OCI-LY3 (cell line): ENCODE measurements at regions not wholly inside any gene's neighbourhood (a gene's known extent, or its start where the extent isn't known, plus 50 kb on each side); places are given as distances from the start of the nearest gene placed in this dataset.

Experiments
- H2AFZ ChIP-seq: fragments of 200-600, 300-600 bp; shearing (Covaris generic); 2 replicates; pipeline ENCODE4 v1.6.0; 2014; ENCODE audit warnings: antibody characterized with exemption, low read depth, low read length
- H3K27ac ChIP-seq: fragments of 200-600, 300-600 bp; sonication (generic); 2 replicates; pipeline ENCODE4 v1.5.1; 2014; ENCODE audit warnings: mild to moderate bottlenecking, low read length, moderate library complexity, mixed read lengths
- H3K27me3 ChIP-seq: fragments of 200-600, 300-600 bp; sonication (generic); 2 replicates; pipeline ENCODE4 v1.6.1; 2014; ENCODE audit warnings: low read depth, low read length, mixed read lengths
- H3K36me3 ChIP-seq: fragments of 200-600, 300-600 bp; sonication (generic); replicated peaks from 2 replicates; pipeline ENCODE3; 2014; ENCODE audit warnings: low read depth, low read length, mixed read lengths
- H3K4me1 ChIP-seq: fragments of 300-600, 200-600 bp; sonication (generic); 2 replicates; pipeline ENCODE4 v1.6.1; 2014; ENCODE audit warnings: low read length, mixed read lengths
- H3K4me2 ChIP-seq: fragments of 200-600, 300-600 bp; sonication (generic); 2 replicates; pipeline ENCODE4 v1.6.1; 2014; ENCODE audit warnings: low read length, mixed read lengths
- H3K4me3 ChIP-seq: fragments of 300-600, 200-600 bp; sonication (generic); 2 replicates; pipeline ENCODE4 v1.5.1; 2014; ENCODE audit warnings: antibody characterized with exemption, mild to moderate bottlenecking, low read length, moderate library complexity
- H3K79me2 ChIP-seq: fragments of 300-600, 200-600 bp; shearing (Covaris generic); 2 replicates; pipeline ENCODE4 v1.6.1; 2014; ENCODE audit warnings: mild to moderate bottlenecking, low read length, mixed read lengths
- H3K9ac ChIP-seq: fragments of 300-600, 200-600 bp; shearing (Covaris generic); 2 replicates; pipeline ENCODE4 v1.6.0; 2014; ENCODE audit warnings: mild to moderate bottlenecking, low read length, moderate library complexity
- H3K9me3 ChIP-seq: fragments of 200-600, 300-600 bp; shearing (Covaris generic); 2 replicates; pipeline ENCODE4 v1.6.1; 2014; ENCODE audit warnings: low read length, mixed read lengths; ENCODE audit not compliant: insufficient read depth
- H4K20me1 ChIP-seq: fragments of 200-600, 300-600 bp; sonication (generic); 2 replicates; pipeline ENCODE4 v1.6.1; 2016; ENCODE audit warnings: low read length, mixed read lengths; ENCODE audit not compliant: insufficient read depth
- EZH2phosphoT487 ChIP-seq: fragments of 200-600 bp; shearing (Covaris generic); IDR thresholded peaks from 2 replicates; pipeline ENCODE4 v1.6.1; 2018; ENCODE audit warnings: antibody characterized with exemption, mixed run types, low read depth
- TF ChIP-seq, protein P1 (sequence below): fragments of 200-600, 300-600 bp; sonication (generic); IDR thresholded peaks from 2 replicates; pipeline ENCODE4 v1.5.1; 2014; ENCODE audit warnings: antibody characterized with exemption, low read length, low read depth

DNA sequence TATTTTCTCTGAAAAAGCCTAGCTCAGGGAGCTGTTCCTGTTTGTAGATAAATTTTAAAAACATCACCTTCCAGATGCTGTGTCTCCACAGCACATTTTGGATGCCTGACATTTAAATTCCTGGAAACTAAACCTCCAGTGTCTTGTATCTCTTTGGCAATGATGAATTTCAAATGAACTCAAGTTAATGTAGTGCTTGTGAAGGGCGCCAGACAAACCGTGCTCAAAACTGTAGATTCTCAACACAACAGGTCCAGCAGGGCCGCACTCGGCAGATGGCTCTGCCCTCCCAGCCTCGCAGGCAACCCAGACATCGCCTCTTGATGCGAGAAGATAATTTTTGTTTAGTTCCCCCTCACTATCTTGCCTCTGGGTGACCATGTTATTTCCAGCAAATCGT, 432.9 kb downstream of the VRK1 start:
- TF ChIP-seq EZH2phosphoT487 = no peak
- TF ChIP-seq, protein P1, sequence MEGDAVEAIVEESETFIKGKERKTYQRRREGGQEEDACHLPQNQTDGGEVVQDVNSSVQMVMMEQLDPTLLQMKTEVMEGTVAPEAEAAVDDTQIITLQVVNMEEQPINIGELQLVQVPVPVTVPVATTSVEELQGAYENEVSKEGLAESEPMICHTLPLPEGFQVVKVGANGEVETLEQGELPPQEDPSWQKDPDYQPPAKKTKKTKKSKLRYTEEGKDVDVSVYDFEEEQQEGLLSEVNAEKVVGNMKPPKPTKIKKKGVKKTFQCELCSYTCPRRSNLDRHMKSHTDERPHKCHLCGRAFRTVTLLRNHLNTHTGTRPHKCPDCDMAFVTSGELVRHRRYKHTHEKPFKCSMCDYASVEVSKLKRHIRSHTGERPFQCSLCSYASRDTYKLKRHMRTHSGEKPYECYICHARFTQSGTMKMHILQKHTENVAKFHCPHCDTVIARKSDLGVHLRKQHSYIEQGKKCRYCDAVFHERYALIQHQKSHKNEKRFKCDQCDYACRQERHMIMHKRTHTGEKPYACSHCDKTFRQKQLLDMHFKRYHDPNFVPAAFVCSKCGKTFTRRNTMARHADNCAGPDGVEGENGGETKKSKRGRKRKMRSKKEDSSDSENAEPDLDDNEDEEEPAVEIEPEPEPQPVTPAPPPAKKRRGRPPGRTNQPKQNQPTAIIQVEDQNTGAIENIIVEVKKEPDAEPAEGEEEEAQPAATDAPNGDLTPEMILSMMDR = no peak
- Histone ChIP-seq H3K9me3 (no peaks in the 10 kb centered on the region), H2AFZ (no peak overlapping the region), H3K4me2 (no peak overlapping the region), H3K4me3 (no peak overlapping the region), H3K27ac (no peak overlapping the region), H3K79me2 (no peaks in the 10 kb centered on the region), H3K36me3 (no peaks in the 10 kb centered on the region), H3K9ac (no peak overlapping the region), H3K27me3 (peaks cover 26% of the 10 kb centered on the region), H3K4me1 (no peaks in the 10 kb centered on the region), H4K20me1 (no peaks in the 10 kb centered on the region)

DNA sequence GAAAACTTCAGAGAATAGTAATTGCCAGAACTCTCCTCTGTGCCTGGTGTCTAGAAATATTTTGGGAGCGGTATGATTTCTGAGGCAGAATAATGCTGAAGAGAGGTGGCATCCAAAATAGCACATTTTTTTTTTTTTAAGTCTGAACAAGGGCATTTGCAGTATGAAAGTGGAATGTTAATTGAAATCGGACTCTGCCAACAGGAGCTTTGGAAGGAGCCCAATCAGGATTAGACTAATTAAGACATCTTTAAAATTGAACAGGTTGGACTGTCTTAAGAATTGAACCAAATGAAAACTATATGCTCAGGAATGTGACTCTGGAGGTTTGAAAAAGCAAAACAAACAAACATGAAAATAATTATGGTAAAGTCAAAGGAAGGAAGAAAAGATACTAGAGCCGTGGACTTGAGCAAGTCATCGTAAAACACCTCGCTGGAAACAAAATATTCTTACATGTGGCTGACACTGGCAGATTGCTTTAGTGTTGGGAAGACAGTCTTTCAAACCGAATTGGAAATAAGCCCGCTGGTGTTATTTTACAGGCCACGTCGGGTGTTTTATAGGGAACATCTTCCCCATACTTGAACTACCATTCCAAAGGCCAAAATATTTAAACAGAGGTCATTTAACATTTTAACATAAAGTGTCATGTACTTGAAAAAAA, 436.3 kb downstream of the VRK1 start:
- H3K27me3 ChIP-seq = peaks cover 11% of the 10 kb centered on the region
- no peak overlapping the region for H3K4me3 ChIP-seq
- H3K27ac ChIP-seq = no peak overlapping the region
- no peak overlapping the region for H3K9ac ChIP-seq
- H3K4me1 ChIP-seq = no peaks in the 10 kb centered on the region
- no peak for TF ChIP-seq EZH2phosphoT487
- no peaks in the 10 kb centered on the region for H3K9me3 ChIP-seq
- no peaks in the 10 kb centered on the region for H3K36me3 ChIP-seq
- H3K79me2 ChIP-seq = no peaks in the 10 kb centered on the region
- H3K4me2 ChIP-seq = no peak overlapping the region
- no peak overlapping the region for H2AFZ ChIP-seq
- no peaks in the 10 kb centered on the region for H4K20me1 ChIP-seq

DNA sequence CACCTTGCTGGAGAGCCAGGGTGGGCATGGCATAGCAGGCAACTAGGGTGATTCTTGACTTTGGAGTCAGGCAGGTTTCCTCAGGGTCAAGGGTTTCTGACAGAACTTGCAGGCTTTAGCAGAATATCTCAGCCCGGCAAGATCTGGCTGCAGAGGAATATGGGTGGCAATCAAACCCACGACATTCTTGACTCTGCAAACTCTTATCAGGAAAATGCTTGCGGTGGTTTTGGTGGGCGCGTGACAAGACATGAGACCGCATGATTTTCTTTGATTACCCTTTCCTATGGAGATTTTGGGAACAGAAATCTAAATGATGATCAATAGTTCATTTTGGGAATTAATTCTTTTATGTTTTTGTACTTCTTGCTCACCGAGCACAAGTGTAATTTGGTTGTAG, 449.5 kb downstream of the VRK1 start:
- Histone ChIP-seq H3K4me3 (no peak overlapping the region), H3K27ac (no peak overlapping the region)

DNA sequence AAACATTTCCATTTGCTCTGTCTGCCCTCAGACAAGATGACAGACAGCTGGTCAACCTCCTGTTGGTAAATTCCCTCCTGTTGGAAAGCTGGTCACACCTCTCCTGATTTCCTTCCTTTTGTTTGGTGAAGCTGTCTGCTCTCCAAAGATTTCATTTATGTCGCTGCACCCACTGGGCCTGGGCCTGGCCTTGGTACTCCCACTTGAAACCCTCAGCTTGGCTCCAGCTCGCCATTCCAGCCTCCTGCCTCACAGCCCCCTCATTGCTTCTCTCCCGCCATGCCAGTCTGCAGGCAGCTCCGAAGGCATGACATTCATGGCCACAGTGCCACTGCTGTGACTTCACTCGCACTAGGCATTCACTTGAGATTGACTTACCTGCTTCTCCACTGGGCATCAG, 451.8 kb downstream of the VRK1 start:
- TF ChIP-seq EZH2phosphoT487 = no peak
- TF ChIP-seq, protein P1 = no peak
- H3K9me3 ChIP-seq = no peaks in the 10 kb centered on the region
- H3K36me3 ChIP-seq = no peaks in the 10 kb centered on the region
- H3K27me3 ChIP-seq = peaks cover 38% of the 10 kb centered on the region
- H3K79me2 ChIP-seq = no peaks in the 10 kb centered on the region
- H3K9ac ChIP-seq = no peak overlapping the region
- no peaks in the 10 kb centered on the region for H4K20me1 ChIP-seq
- no peak overlapping the region for H3K4me2 ChIP-seq
- H2AFZ ChIP-seq = no peak overlapping the region
- no peak overlapping the region for H3K4me3 ChIP-seq
- H3K27ac ChIP-seq = no peak overlapping the region
- H3K4me1 ChIP-seq = no peaks in the 10 kb centered on the region

More for the DNA sequence above, 449.5 kb downstream of the VRK1 start:
- Histone ChIP-seq H4K20me1 (no peaks in the 10 kb centered on the region), H3K9ac (no peak overlapping the region), H3K79me2 (no peaks in the 10 kb centered on the region), H3K4me1 (no peaks in the 10 kb centered on the region), H2AFZ (no peak overlapping the region), H3K4me2 (no peak overlapping the region), H3K9me3 (no peaks in the 10 kb centered on the region), H3K36me3 (no peaks in the 10 kb centered on the region), H3K27me3 (peaks cover 33% of the 10 kb centered on the region)
- TF ChIP-seq, protein P1 = no peak
- no peak for TF ChIP-seq EZH2phosphoT487
